T follicular helper cell (primary cell): ENCODE measurements at regions not wholly inside any gene's neighbourhood (a gene's known extent, or its start where the extent isn't known, plus 50 kb on each side); places are given as distances from the start of the nearest gene placed in this dataset.
"Not testable (repeated sequence)": the region's sequence is repeated elsewhere in the genome, so short reads cannot be mapped to it uniquely, and the experiment has no call there.

ENCODE experiments used
- DNase-seq: peaks from one replicate; pipeline ENCODE4 v3.0.0-alpha.2; 2020; ENCODE audit warnings: low read depth

GRCh38 chr13:73675821-73676220, 458.4 kb downstream of the KLF12 start:
- no peak for DNase-seq

GRCh38 chr13:73674570-73674969, 459.6 kb downstream of the KLF12 start:
- DNase-seq = no peak

GRCh38 chr13:73673931-73674330, 460.3 kb downstream of the KLF12 start:
- no peak for DNase-seq

- DNase-seq = no peak
These were observed 461.7 kb downstream of the KLF12 start for GRCh38 chr13:73672492-73672891.

- DNase-seq = no peak
These were observed 462.5 kb downstream of the KLF12 start for GRCh38 chr13:73671732-73672131.

- no peak for DNase-seq
These were observed 463.2 kb downstream of the KLF12 start for GRCh38 chr13:73671011-73671410.

- no peak for DNase-seq
These were observed 466.4 kb downstream of the KLF12 start for GRCh38 chr13:73667756-73668155.

GRCh38 chr13:73665261-73665660, 468.9 kb downstream of the KLF12 start:
- DNase-seq = no peak

GRCh38 chr13:73664851-73665250, 469.4 kb downstream of the KLF12 start:
- no peak for DNase-seq

GRCh38 chr13:73662833-73663232, 471.4 kb downstream of the KLF12 start:
- no peak for DNase-seq

GRCh38 chr13:73661687-73662425, 472.3 kb downstream of the KLF12 start:
- DNase-seq = no peak

- DNase-seq = no peak
These were observed 473.1 kb downstream of the KLF12 start for GRCh38 chr13:73661066-73661465.

- no peak for DNase-seq
These were observed 475.6 kb downstream of the KLF12 start for GRCh38 chr13:73658639-73659038.

- DNase-seq = no peak
These were observed 476.2 kb downstream of the KLF12 start for GRCh38 chr13:73657821-73658540.

GRCh38 chr13:73656863-73657262, 477.3 kb downstream of the KLF12 start:
- no peak for DNase-seq

GRCh38 chr13:73653688-73654087, 480.5 kb downstream of the KLF12 start:
- DNase-seq = no peak

GRCh38 chr13:73647417-73647816, 486.8 kb downstream of the KLF12 start:
- no peak for DNase-seq

GRCh38 chr13:73640476-73641179, 493.6 kb downstream of the KLF12 start:
- not testable (repeated sequence) for DNase-seq

- no peak for DNase-seq
These were observed 498.9 kb downstream of the KLF12 start for GRCh38 chr13:73635166-73635787.

- DNase-seq = no peak
These were observed 500.3 kb downstream of the KLF12 start for GRCh38 chr13:73633817-73634460.

GRCh38 chr13:73631411-73631810, 502.8 kb downstream of the KLF12 start:
- DNase-seq = no peak
